GM12864 (cell line): ENCODE measurements at regions not wholly inside any gene's neighbourhood (a gene's known extent, or its start where the extent isn't known, plus 50 kb on each side); places are given as distances from the start of the nearest gene placed in this dataset.

ENCODE experiments used
- DNase-seq: peaks from one replicate; pipeline ENCODE4 v3.0.0-alpha.2; 2011; ENCODE audit warnings: low read depth
- H3K4me3 ChIP-seq: 2 replicates; pipeline ENCODE4 v1.5.1; 2011; ENCODE audit warnings: mild to moderate bottlenecking, low read depth, low read length, control low read depth
- CTCF ChIP-seq: IDR thresholded peaks from 2 replicates; pipeline ENCODE4 v1.5.1; 2011; ENCODE audit warnings: low read depth, mild to moderate bottlenecking, moderate library complexity, low read length, control low read depth, inconsistent platforms; ENCODE audit errors: missing control alignments

- no peak overlapping the region for H3K4me3 ChIP-seq
- no peak for DNase-seq
Observed at GRCh38 chrX:113048480-113048879, 207.8 kb upstream of the AMOT start.

GRCh38 chrX:113033966-113034680 lies 193.5 kb upstream of the AMOT start:
- no peak for TF ChIP-seq CTCF
- no peak overlapping the region for H3K4me3 ChIP-seq
- no peak for DNase-seq

More at GRCh38 chrX:113048480-113048879, 207.8 kb upstream of the AMOT start:
- TF ChIP-seq CTCF = no peak

GRCh38 chrX:113019958-113020357 lies 179.3 kb upstream of the AMOT start:
- TF ChIP-seq CTCF = no peak
- no peak overlapping the region for H3K4me3 ChIP-seq
- no peak for DNase-seq

GRCh38 chrX:113009837-113010236 lies 169.2 kb upstream of the AMOT start:
- H3K4me3 ChIP-seq = no peak overlapping the region
- no peak for DNase-seq
- TF ChIP-seq CTCF = no peak

GRCh38 chrX:113009029-113009428 lies 168.4 kb upstream of the AMOT start:
- DNase-seq = no peak
- no peak for TF ChIP-seq CTCF

GRCh38 chrX:113001836-113002235 lies 161.2 kb upstream of the AMOT start:
- TF ChIP-seq CTCF = no peak
- DNase-seq = no peak
- H3K4me3 ChIP-seq = no peak overlapping the region

More at GRCh38 chrX:113009029-113009428, 168.4 kb upstream of the AMOT start:
- no peak overlapping the region for H3K4me3 ChIP-seq

GRCh38 chrX:112997991-112998390 lies 157.4 kb upstream of the AMOT start:
- H3K4me3 ChIP-seq = no peak overlapping the region
- no peak for TF ChIP-seq CTCF
- DNase-seq = no peak
